Naive B cell (primary cell): ENCODE measurements at regions not wholly inside any gene's neighbourhood (a gene's known extent, or its start where the extent isn't known, plus 50 kb on each side); places are given as distances from the start of the nearest gene placed in this dataset.
A peak's percentile ranks its signal among the peaks of the same experiment; 100 is the strongest.

Source experiments
- ATAC-seq, 2 donors: fragments of 150-1000 bp; cut with Tn5 transposase; 2 replicates each; pipeline ENCODE4 v1.10.0; 2021; ENCODE audit warnings: low read depth in 2 of 2, mild to moderate bottlenecking in 2 of 2, moderate library complexity in 2 of 2
- DNase-seq: peaks from one replicate; pipeline ENCODE4 v3.0.0; 2022
- H3K27ac Mint-ChIP-seq, 6 donors: one replicate each; pipeline ENCODE4 v1.8.0; 2020 to 2022; ENCODE audit warnings: mild to moderate bottlenecking in 6 of 6, mixed read lengths in 6 of 6, moderate library complexity in 5 of 6, inconsistent platforms in 2 of 6
- H3K27me3 Mint-ChIP-seq, 3 donors: one replicate each; pipeline ENCODE4 v1.8.0; 2021 to 2022; ENCODE audit warnings: mixed read lengths in 3 of 3, mild to moderate bottlenecking in 1 of 3
- H3K36me3 Mint-ChIP-seq, 2 donors: one replicate each; pipeline ENCODE4 v1.8.0; 2020 to 2022; ENCODE audit warnings: mixed read lengths in 2 of 2, inconsistent platforms in 1 of 2, mild to moderate bottlenecking in 1 of 2
- H3K4me1 Mint-ChIP-seq, 3 donors: one replicate each; pipeline ENCODE4 v1.8.0; 2020 to 2022; ENCODE audit warnings: mixed read lengths in 3 of 3, inconsistent platforms in 1 of 3, mild to moderate bottlenecking in 1 of 3, moderate library complexity in 1 of 3
- H3K4me3 Mint-ChIP-seq, 8 donors: one replicate each; pipeline ENCODE4 v1.8.0; 2020 to 2022; ENCODE audit warnings: mild to moderate bottlenecking in 8 of 8, mixed read lengths in 8 of 8, moderate library complexity in 8 of 8, inconsistent platforms in 2 of 8
- H3K9me3 Mint-ChIP-seq, 7 donors: one replicate each; pipeline ENCODE4 v1.8.0; 2020 to 2022; ENCODE audit warnings: mixed read lengths in 7 of 7, mild to moderate bottlenecking in 5 of 7, inconsistent platforms in 2 of 7, moderate library complexity in 1 of 7

DNA sequence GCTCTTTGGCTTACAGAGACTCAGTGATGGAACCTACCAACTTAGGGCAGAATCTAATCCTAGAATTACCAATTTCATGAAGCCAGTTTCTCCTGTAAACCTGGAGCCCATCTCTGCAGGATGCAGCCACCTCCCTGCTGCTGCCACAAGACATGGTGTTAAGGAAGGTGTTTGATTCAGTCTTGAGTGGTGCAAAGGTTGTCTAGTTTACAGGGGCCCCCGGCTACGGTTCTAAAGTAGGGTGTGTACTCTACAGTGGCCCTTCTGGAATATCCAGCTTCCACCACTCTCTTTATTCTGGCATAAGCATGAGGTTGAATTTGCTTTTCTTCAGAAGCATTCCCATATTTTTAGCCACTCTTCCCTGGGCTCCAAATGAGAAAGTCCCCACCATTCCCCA lies 154.1 kb upstream of the GRIP1 start:
- ATAC-seq (no peak), DNase-seq (no peak)
- H3K4me1 Mint-ChIP-seq, result peaks cover 0 to 14% (median 0%) of the 10 kb centered on the region in 3 donors
- H3K9me3 Mint-ChIP-seq, result no peaks in the 10 kb centered on the region
- no peak overlapping the region for H3K4me3 Mint-ChIP-seq
- no peak overlapping the region for H3K27ac Mint-ChIP-seq
- no peaks in the 10 kb centered on the region for H3K36me3 Mint-ChIP-seq
- H3K27me3 Mint-ChIP-seq, result peaks cover 4 to 5% (median 5%) of the 10 kb centered on the region in 3 donors

DNA sequence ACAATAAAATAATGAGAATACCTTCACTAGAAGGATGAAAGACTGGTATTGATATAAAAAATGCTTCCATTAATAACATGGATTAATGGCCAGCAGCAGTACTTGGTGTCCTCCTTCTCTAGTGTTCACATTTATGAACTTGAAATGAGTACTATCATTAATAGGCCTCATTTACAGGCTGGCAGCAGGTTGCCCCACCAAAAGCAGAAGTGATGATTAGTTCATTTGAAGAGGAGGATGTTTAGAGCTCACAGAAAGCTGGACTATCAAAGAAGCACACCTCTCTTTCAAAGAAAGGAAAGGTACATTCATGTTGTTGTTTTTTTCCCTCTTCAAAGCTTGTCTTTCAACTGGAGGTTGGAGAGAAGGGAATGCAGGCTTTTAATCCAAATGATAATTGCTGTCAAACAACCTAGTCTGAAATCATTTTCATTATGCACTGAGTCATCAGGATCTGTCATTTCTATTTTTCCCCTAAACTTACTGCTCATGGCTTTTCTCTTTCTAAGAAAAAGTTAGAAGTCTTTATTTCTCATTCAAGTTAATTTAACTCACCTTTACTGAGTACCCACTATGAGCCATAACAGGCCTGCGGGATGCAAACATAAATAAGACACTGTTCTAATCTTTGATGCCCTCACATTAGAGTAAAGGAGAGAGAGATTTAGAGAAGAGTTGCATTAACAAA lies 157.9 kb upstream of the GRIP1 start:
- peaks cover 0 to 5% (median 0%) of the 10 kb centered on the region in 3 donors for H3K27me3 Mint-ChIP-seq
- ATAC-seq, result peak in 1 of 2 donors; percentile 66
- no peaks in the 10 kb centered on the region for H3K9me3 Mint-ChIP-seq
- H3K4me1 Mint-ChIP-seq, result peaks cover 0 to 14% (median 0%) of the 10 kb centered on the region in 3 donors
- peak overlapping the region in 1 of 8 donors; percentile 16 for H3K4me3 Mint-ChIP-seq
- no peak for DNase-seq
- no peak overlapping the region for H3K27ac Mint-ChIP-seq
- no peaks in the 10 kb centered on the region for H3K36me3 Mint-ChIP-seq

DNA sequence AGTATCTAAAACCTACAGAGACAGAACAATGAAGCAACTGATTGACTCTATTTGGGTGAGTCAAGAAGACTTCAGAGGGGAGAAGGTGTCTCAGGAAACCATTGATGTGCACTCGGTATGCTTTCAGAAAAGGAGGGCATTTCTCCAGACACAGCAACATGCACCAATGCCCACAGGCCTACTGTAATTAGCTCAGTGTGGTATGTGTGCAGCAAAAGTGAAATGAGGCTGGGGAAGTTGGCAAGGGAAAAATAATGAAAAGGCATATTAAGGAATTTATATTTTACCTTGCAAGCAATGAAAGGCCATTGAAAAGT lies 158.4 kb upstream of the GRIP1 start:
- peaks cover 0 to 5% (median 0%) of the 10 kb centered on the region in 3 donors for H3K27me3 Mint-ChIP-seq
- DNase-seq (no peak), ATAC-seq (no peak)
- H3K4me3 Mint-ChIP-seq, result no peak overlapping the region
- H3K27ac Mint-ChIP-seq, result no peak overlapping the region
- no peaks in the 10 kb centered on the region for H3K9me3 Mint-ChIP-seq
- no peaks in the 10 kb centered on the region for H3K36me3 Mint-ChIP-seq
- H3K4me1 Mint-ChIP-seq, result peaks cover 0 to 14% (median 0%) of the 10 kb centered on the region in 3 donors

DNA sequence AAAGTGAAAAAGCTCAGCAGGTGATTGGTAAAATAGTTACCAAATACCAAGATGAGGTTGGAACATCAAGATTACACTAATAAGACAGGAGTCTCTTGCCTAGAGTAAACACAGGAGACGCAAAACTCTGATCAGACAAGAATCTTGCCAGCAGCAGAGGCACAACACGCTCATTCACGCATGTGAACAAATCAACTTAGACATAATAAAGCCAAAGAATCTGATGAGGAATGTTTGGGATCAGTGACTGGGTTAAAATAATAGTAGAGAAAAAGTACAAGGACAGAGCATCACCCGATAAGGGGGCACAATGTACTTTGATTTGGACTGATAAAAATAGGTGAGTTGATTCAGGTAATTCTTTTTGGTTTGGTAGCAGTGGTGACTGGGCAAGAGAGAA lies 159.5 kb upstream of the GRIP1 start:
- H3K36me3 Mint-ChIP-seq, result no peaks in the 10 kb centered on the region
- ATAC-seq, result no peak
- no peaks in the 10 kb centered on the region for H3K9me3 Mint-ChIP-seq
- DNase-seq, result no peak
- H3K27me3 Mint-ChIP-seq, result peaks cover 0 to 5% (median 0%) of the 10 kb centered on the region in 3 donors
- H3K4me3 Mint-ChIP-seq, result no peak overlapping the region
- H3K4me1 Mint-ChIP-seq, result peaks cover 0 to 14% (median 0%) of the 10 kb centered on the region in 3 donors
- no peak overlapping the region for H3K27ac Mint-ChIP-seq

DNA sequence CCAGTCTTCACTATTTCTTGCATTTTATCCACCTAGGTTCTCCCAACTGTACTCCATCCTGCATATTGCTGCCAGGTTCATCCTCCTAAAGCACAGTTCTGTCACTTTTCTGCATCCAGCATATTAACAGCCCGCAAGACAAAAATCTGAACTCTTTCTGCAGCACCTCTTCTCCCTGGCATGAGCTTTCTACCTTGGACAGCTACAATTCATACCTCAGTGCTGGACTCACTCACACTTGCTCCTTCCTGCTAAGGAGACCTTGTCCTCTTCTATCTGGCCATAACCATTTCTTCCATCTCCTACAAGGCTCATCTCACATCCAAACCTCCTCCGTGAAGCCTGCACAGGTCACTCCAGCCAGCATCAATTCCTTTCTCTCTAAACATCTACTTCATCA lies 170.1 kb upstream of the GRIP1 start:
- no peak for DNase-seq
- H3K36me3 Mint-ChIP-seq, result no peaks in the 10 kb centered on the region
- no peak overlapping the region for H3K27ac Mint-ChIP-seq
- H3K4me3 Mint-ChIP-seq, result no peak overlapping the region
- peaks cover 4 to 24% (median 7%) of the 10 kb centered on the region in 3 donors for H3K27me3 Mint-ChIP-seq
- H3K9me3 Mint-ChIP-seq, result no peaks in the 10 kb centered on the region
- no peak for ATAC-seq
- peaks cover 0 to 5% (median 3%) of the 10 kb centered on the region in 3 donors for H3K4me1 Mint-ChIP-seq

DNA sequence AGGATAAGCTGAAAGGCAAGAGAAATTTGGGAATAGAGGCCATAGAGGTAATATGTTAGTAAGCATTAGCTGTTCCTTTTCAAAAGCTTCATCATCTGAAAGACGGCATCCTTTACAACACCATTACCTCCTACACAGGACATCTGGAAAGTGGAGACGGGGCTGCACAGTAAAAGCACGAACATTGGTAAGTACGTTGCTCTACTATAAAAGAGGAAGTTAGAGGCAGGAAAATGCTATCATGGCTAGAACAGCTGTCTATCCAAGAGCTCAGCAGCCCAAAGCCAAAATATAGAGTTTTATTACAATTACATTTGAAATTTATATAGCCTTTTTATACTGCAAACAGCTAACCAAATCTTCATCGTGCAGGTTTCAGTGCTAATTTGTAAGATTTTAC lies 172.3 kb upstream of the GRIP1 start:
- no peak overlapping the region for H3K4me3 Mint-ChIP-seq
- peak; percentile 75 to 90 for ATAC-seq

DNA sequence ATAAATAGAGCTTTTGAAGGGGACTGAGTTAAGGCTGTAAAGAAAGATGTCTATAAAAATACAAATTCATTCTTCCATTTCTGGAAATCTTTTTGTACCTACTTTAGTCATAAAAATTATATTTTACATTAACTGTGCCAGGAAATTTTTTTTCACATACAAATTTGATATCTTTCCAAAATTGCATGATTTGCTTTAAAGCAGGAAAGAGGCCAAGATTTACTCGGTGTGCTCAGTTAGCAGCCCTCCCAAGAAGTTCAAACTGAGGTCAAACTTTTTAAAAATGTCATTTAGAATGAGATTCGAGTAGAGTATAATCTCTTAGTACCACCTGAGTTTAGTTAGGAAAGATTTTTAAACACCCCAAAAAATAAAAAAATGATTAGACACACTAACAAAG lies 173.2 kb upstream of the GRIP1 start:
- Mint-ChIP-seq H3K4me3 (no peak overlapping the region), H3K9me3 (no peaks in the 10 kb centered on the region), H3K36me3 (no peaks in the 10 kb centered on the region), H3K4me1 (peaks cover 0 to 5% (median 3%) of the 10 kb centered on the region in 3 donors), H3K27me3 (peaks cover 0 to 28% (median under 1%) of the 10 kb centered on the region in 3 donors), H3K27ac (no peak overlapping the region)
- DNase-seq (no peak), ATAC-seq (no peak)

More for the DNA sequence above, 172.3 kb upstream of the GRIP1 start:
- H3K9me3 Mint-ChIP-seq, result no peaks in the 10 kb centered on the region
- H3K4me1 Mint-ChIP-seq, result peaks cover 0 to 5% (median 3%) of the 10 kb centered on the region in 3 donors
- no peaks in the 10 kb centered on the region for H3K36me3 Mint-ChIP-seq
- H3K27me3 Mint-ChIP-seq, result peaks cover 0 to 28% (median 7%) of the 10 kb centered on the region in 3 donors
- no peak for DNase-seq
- no peak overlapping the region for H3K27ac Mint-ChIP-seq

DNA sequence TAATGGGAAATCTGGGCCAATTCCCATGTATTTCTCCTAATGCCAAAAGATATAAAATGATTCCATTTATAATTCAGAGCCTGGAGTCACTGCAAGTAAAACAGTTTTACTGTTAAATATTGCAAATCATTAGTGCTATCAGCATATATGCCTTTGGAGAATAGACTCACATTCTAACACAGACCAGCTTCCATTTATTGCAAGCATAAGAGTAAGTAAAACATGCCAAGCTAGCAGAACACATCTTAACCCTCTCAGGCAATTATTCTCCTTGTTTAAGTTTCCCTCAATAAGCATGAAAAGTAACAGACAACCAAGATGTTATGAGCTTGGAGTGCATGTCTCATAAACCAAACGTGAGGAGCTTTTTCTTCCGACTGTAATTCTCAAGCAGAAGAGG lies 173.9 kb upstream of the GRIP1 start:
- peaks cover 0 to 5% (median 3%) of the 10 kb centered on the region in 3 donors for H3K4me1 Mint-ChIP-seq
- peaks cover 0 to 27% (median 0%) of the 10 kb centered on the region in 3 donors for H3K27me3 Mint-ChIP-seq
- no peak overlapping the region for H3K4me3 Mint-ChIP-seq
- ATAC-seq, result no peak
- no peaks in the 10 kb centered on the region for H3K36me3 Mint-ChIP-seq
- no peaks in the 10 kb centered on the region for H3K9me3 Mint-ChIP-seq
- H3K27ac Mint-ChIP-seq, result no peak overlapping the region
- DNase-seq, result no peak

DNA sequence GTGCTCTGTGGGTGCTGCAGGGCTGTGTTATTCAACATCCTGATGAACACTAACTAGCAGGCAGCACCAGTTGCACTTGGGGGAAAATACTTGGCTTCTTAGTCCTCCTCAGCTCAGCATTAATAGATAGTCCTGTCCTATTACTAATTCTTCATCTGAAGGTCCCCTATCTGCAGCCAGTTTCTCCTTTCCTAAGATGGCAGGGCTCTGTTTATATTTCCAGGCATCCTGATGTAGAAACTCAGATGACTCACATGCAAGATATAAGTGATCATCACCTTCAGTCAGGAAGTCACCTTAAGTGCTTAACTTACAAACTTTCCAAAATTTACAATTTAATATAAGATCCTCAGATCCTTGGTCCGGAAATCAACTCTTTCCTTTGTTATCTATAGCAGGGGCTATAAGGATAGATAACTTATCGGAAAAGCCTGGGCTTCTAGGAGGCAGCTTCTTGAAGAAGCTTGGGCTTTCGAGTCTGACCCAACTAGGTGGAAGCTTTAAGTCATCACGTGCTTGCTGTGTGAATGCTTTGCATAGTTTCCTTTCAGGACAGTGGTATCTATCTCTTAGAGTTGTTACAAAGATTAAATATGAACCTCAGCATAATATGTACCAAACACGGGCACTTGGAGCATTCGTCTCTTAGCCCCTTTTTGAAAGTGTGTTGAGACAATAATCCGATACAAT lies 181.0 kb upstream of the GRIP1 start:
- Mint-ChIP-seq H3K36me3 (no peaks in the 10 kb centered on the region), H3K9me3 (no peaks in the 10 kb centered on the region), H3K4me3 (no peak overlapping the region), H3K27me3 (peaks cover 0 to 15% (median 8%) of the 10 kb centered on the region in 3 donors), H3K27ac (no peak overlapping the region), H3K4me1 (no peaks in the 10 kb centered on the region)
- DNase-seq (no peak), ATAC-seq (no peak)

DNA sequence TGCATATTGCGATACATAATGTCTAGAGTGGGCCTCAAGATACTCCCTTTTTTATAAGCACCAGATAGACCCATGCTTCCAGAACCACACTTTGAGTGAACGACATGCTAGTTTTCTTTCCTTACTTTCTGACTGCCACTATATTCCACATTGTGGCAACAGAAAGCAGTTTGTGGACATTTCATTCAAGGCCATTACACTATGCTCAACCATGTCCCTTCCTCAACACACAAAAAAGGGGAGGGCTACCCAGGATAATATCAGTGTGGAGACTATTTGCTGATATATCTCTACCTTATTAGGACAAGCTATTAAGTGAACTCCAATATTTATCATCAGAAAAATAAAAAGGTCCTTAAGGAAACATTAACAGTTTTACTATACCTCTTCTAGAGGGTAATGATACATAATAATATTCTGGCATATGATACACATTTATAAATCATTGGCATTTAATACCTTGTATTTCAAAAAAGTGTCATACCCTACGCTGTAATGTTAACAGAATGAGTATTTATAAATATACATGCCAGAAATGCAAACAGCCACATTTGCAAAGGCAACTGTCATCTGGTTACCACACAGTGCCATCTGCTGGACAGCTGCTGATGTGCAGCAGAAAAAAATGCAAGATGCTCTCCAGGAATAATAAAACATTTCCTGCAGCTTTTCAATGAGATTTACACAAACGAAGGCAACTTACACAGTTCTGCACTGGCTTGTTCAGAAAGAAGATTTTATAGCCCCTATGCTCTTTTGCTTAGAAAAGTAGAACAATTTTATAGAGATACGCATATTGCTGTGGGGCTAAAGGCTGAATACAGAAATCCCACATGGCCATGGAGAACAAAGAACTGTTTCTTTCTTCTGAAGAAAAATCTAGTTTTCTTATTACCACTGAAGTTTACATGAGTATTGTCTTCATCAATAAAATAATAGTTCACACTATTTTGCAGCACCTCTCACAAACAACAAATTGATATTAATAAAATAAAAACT lies 182.2 kb upstream of the GRIP1 start:
- Mint-ChIP-seq H3K27ac (no peak overlapping the region), H3K4me3 (no peak overlapping the region), H3K4me1 (no peaks in the 10 kb centered on the region), H3K27me3 (peaks cover 8 to 19% (median 16%) of the 10 kb centered on the region in 3 donors), H3K36me3 (no peaks in the 10 kb centered on the region), H3K9me3 (no peaks in the 10 kb centered on the region)
- ATAC-seq (no peak), DNase-seq (peak; percentile 37)

DNA sequence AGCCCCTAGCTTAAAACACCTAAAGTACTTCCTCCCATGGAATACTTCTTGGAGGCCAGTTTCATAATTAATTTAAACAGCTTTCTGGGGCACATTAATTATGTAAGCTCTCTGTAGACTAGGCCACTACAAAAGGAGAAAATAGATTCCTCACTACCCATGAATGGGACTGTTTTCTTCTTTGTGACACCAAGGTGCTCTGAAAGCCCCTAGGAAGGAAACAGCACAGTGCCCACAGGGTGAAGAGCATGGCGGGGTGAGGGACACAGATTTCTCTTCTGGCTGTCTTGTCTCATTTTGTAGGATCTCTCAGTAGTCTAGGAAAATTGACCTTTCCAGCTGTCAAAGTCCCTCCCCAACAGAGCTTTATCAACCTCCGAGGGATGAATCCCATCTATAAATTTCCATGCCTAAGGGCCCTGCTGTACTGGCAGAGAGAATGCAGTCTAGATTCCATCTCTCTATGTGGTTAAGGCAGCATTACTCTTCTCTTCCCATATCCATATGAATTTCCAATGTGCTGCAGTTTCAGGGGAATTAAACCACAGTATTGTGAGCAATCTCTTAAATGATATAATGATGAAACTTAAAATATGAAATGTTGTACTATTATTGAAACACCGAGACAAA lies 183.6 kb upstream of the GRIP1 start:
- Mint-ChIP-seq H3K4me1 (no peaks in the 10 kb centered on the region), H3K27ac (no peak overlapping the region), H3K9me3 (no peaks in the 10 kb centered on the region), H3K36me3 (no peaks in the 10 kb centered on the region), H3K4me3 (no peak overlapping the region), H3K27me3 (peaks cover 8 to 19% (median 16%) of the 10 kb centered on the region in 3 donors)
- DNase-seq (no peak), ATAC-seq (no peak)

DNA sequence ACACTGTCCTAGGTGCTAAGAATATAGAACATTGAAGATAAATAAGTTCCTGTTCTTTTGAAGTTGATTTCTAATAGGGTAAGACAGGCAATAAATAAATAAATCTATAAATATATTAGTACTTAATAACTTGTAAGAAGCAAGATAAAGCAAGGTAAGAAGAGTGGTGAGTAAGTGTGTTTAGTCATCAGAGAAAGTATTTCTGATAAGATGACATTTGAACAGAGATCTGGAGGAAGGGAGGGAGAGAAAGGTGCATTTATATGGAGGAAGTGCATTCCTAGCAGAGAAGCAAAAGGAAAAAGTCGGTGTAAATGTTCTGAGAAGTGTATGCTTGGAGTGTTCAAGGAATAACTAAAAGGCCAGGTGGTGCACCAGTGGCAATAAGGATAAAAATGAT lies 184.4 kb upstream of the GRIP1 start:
- Mint-ChIP-seq H3K4me1 (no peaks in the 10 kb centered on the region), H3K27ac (peak overlapping the region in 1 of 6 donors; percentile 68), H3K27me3 (peaks cover 8 to 19% (median 16%) of the 10 kb centered on the region in 3 donors), H3K9me3 (no peaks in the 10 kb centered on the region), H3K36me3 (no peaks in the 10 kb centered on the region), H3K4me3 (no peak overlapping the region)
- DNase-seq (no peak), ATAC-seq (no peak)

DNA sequence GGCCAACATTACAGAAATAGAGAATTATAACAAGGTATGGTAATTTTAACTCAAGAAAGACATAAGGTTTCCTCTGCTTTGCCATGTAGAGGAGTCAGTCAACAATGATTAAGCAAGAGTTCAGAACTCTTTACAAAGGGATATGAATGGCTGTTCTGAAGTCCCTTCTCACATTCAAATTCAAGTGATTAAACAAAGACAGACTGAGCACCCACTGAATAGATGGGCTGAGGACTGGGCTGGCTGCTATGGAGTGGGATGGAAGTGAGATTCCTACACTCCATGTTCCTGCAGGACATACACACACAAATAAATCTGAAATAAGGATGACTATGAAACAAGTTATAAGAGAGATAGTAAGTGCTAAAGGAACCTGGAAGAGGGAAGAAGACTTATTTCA lies 199.0 kb upstream of the GRIP1 start:
- Mint-ChIP-seq H3K27ac (peak overlapping the region in 1 of 6 donors; percentile 5), H3K4me1 (no peaks in the 10 kb centered on the region), H3K36me3 (no peaks in the 10 kb centered on the region), H3K4me3 (no peak overlapping the region), H3K9me3 (no peaks in the 10 kb centered on the region), H3K27me3 (peaks cover 9 to 35% (median 11%) of the 10 kb centered on the region in 3 donors)
- ATAC-seq, result no peak
- no peak for DNase-seq
